OCI-LY1 (cell line): ENCODE measurements at regions not wholly inside any gene's neighbourhood (a gene's known extent, or its start where the extent isn't known, plus 50 kb on each side); places are given as distances from the start of the nearest gene placed in this dataset.
"Not testable (repeated sequence)": the region's sequence is repeated elsewhere in the genome, so short reads cannot be mapped to it uniquely, and the experiment has no call there.

ENCODE experiments used
- EZH2 ChIP-seq: fragments of 200-600 bp; sonication (generic), shearing (Covaris generic); IDR thresholded peaks from 2 replicates; pipeline ENCODE4 v1.8.0; 2017; ENCODE audit warnings: borderline replicate concordance, mixed run types, mild to moderate bottlenecking, antibody characterized with exemption, low read length, moderate library complexity, mixed read lengths
- TF ChIP-seq, protein P1 (sequence below): fragments of 200-600 bp; sonication (generic), shearing (Covaris generic); IDR thresholded peaks from 2 replicates; pipeline ENCODE4 v1.5.1; 2017; ENCODE audit warnings: mild to moderate bottlenecking, antibody characterized with exemption, low read length, moderate library complexity, mixed read lengths

- TF ChIP-seq, protein P1, sequence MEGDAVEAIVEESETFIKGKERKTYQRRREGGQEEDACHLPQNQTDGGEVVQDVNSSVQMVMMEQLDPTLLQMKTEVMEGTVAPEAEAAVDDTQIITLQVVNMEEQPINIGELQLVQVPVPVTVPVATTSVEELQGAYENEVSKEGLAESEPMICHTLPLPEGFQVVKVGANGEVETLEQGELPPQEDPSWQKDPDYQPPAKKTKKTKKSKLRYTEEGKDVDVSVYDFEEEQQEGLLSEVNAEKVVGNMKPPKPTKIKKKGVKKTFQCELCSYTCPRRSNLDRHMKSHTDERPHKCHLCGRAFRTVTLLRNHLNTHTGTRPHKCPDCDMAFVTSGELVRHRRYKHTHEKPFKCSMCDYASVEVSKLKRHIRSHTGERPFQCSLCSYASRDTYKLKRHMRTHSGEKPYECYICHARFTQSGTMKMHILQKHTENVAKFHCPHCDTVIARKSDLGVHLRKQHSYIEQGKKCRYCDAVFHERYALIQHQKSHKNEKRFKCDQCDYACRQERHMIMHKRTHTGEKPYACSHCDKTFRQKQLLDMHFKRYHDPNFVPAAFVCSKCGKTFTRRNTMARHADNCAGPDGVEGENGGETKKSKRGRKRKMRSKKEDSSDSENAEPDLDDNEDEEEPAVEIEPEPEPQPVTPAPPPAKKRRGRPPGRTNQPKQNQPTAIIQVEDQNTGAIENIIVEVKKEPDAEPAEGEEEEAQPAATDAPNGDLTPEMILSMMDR, result not testable (repeated sequence)
- not testable (repeated sequence) for TF ChIP-seq EZH2
These were observed 57.3 kb upstream of the GOLGA8R start for GRCh38 chr15:30471366-30471749.
